ENCODE measurements at regions not wholly inside any gene's neighbourhood (a gene's known extent, or its start where the extent isn't known, plus 50 kb on each side); places are given as distances from the start of the nearest gene placed in this dataset.

GRCh38 chr3:13159890-13160289 is 86.7 kb upstream of the IQSEC1 start:
- no peak for TF ChIP-seq CTCF (IDR thresholded peaks at IDR 0.05; ENCODE audit: insufficient read depth, low read length)
- TF ChIP-seq GABPA (IDR thresholded peaks at IDR 0.05; ENCODE audit: low read depth) = no peak
- no peak for TF ChIP-seq REST (IDR thresholded peaks at IDR 0.05; ENCODE audit: insufficient replicate concordance, low read depth)
- no peak for TF ChIP-seq POLR2AphosphoS5 (IDR thresholded peaks at IDR 0.05; ENCODE audit: low read depth)
- TF ChIP-seq SPI1 (IDR thresholded peaks at IDR 0.05; ENCODE audit: borderline replicate concordance, low read depth) = no peak

Measured in HL-60 (cell line).